HUES48 (cell line): ENCODE measurements at regions not wholly inside any gene's neighbourhood (a gene's known extent, or its start where the extent isn't known, plus 50 kb on each side); places are given as distances from the start of the nearest gene placed in this dataset.

Source experiments
- H3K27ac ChIP-seq: one replicate; pipeline ENCODE4 v1.7.0; 2013; ENCODE audit warnings: low read depth, low read length, inconsistent platforms
- H3K27me3 ChIP-seq: 2 replicates; pipeline ENCODE4 v1.6.1; 2013; ENCODE audit warnings: mild to moderate bottlenecking, low read length; ENCODE audit not compliant: control insufficient read depth, insufficient read depth
- H3K36me3 ChIP-seq: 2 replicates; pipeline ENCODE4 v1.6.1; 2013; ENCODE audit warnings: low read length; ENCODE audit not compliant: control insufficient read depth, insufficient read depth
- H3K4me1 ChIP-seq: 2 replicates; pipeline ENCODE4 v1.6.1; 2013; ENCODE audit warnings: mild to moderate bottlenecking, low read length; ENCODE audit not compliant: control insufficient read depth, insufficient read depth
- H3K4me3 ChIP-seq: 2 replicates; pipeline ENCODE4 v1.5.1; 2013; ENCODE audit warnings: mild to moderate bottlenecking, low read depth, low read length
- H3K9ac ChIP-seq: 2 replicates; pipeline ENCODE4 v1.6.1; 2013; ENCODE audit warnings: mild to moderate bottlenecking, low read depth, low read length, moderate library complexity
- H3K9me3 ChIP-seq: 2 replicates; pipeline ENCODE4 v1.6.1; 2013; ENCODE audit warnings: low read length; ENCODE audit not compliant: control insufficient read depth, insufficient read depth

DNA sequence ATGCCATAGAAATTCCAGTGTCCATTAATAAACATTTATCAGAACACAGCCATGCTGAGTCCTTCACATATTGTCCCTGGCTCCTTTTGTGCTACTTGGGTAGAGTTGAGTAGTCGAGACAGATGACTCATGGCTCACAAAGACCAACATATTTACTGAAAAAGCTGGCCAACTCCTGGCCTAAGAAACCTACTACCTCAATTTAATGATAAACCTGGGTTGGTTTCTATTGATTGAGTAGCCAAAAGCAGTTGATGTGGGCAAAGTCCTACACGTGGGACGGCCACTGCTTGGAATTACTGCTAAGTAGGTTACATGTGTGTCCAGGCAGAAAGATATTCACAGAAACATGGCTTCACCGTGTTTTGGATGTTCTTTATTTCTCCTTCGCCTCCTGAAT is 402.2 kb downstream of the NR2F2 start:
- no peaks in the 10 kb centered on the region for H3K4me1 ChIP-seq
- H3K4me3 ChIP-seq = no peak overlapping the region
- no peaks in the 10 kb centered on the region for H3K9me3 ChIP-seq
- H3K9ac ChIP-seq = no peak overlapping the region
- H3K27ac ChIP-seq = no peak overlapping the region
- H3K27me3 ChIP-seq = no peaks in the 10 kb centered on the region
- H3K36me3 ChIP-seq = no peaks in the 10 kb centered on the region

DNA sequence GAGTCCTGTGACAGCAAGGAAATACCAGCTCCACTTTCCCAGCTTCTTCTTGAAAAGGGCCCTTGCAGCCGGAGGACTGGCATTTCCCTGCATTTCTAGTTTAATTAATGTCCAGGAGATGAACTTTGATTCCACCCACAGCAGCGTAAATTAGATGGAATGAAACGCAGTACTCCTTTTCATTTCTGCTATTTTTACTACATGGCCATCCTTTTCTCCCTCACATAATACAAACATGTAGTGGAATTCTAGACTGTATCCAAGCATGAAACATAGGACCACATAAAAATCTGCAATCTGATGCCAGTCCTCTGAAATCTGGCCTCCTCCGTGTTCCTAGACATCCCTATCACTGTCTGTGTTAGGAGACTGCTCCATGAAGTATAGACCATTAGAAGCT is 403.2 kb downstream of the NR2F2 start:
- Histone ChIP-seq H3K9ac (no peak overlapping the region), H3K27ac (no peak overlapping the region), H3K27me3 (no peaks in the 10 kb centered on the region), H3K4me1 (no peaks in the 10 kb centered on the region), H3K9me3 (no peaks in the 10 kb centered on the region), H3K4me3 (no peak overlapping the region), H3K36me3 (no peaks in the 10 kb centered on the region)

DNA sequence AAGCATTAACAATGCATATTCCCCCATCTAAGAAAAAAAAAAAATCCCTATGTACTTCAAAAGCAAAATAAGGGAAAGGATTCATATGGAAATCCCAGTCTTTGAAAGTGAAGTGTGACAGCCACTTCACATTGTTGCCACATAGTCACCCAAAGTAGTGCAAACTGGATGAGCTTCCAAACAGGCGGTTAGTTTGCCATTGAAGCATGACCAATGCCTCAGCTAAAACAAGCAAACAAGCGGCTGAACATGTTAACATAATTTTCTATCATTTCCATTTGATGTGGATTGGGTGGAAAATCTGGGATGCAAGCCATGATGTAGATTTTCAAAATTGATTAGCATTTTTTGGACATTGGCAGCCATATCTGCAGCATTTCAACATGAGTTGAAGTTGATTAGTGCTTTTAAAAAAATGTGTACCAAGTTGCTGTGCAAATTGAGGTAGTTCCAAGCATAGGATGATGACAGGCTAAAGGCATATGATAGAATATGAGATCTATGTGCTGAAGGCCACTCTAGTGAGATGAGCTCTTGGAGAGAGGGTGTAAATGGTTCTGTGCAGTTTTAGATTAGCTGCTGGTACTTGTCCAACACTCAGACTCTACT is 405.2 kb downstream of the NR2F2 start:
- no peak overlapping the region for H3K27ac ChIP-seq
- H3K36me3 ChIP-seq = no peaks in the 10 kb centered on the region
- H3K9ac ChIP-seq = no peak overlapping the region
- H3K27me3 ChIP-seq = no peaks in the 10 kb centered on the region
- H3K4me3 ChIP-seq = no peak overlapping the region
- H3K9me3 ChIP-seq = no peaks in the 10 kb centered on the region
- H3K4me1 ChIP-seq = no peaks in the 10 kb centered on the region

DNA sequence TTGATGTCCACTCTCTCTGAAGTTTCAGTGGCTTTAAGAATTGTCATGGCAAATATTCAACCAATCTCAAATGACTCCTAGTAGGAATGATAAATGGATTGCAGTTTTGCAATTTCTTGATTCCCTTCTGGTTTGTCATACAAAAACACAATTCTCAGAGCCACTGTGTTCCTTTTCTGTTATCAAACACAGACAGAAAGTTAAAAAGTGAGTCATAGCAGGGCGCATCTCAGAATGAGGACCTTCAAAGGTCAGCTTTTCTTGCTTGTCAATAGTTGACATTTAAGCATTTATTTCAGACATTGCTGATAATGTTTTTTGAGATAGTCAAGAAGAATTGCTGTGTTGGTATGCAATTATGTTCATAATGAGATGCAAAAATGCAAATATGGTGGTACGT is 405.9 kb downstream of the NR2F2 start:
- H3K4me3 ChIP-seq = no peak overlapping the region
- no peaks in the 10 kb centered on the region for H3K4me1 ChIP-seq
- H3K9me3 ChIP-seq = no peaks in the 10 kb centered on the region
- H3K36me3 ChIP-seq = no peaks in the 10 kb centered on the region
- no peak overlapping the region for H3K9ac ChIP-seq
- H3K27me3 ChIP-seq = no peaks in the 10 kb centered on the region
- no peak overlapping the region for H3K27ac ChIP-seq

DNA sequence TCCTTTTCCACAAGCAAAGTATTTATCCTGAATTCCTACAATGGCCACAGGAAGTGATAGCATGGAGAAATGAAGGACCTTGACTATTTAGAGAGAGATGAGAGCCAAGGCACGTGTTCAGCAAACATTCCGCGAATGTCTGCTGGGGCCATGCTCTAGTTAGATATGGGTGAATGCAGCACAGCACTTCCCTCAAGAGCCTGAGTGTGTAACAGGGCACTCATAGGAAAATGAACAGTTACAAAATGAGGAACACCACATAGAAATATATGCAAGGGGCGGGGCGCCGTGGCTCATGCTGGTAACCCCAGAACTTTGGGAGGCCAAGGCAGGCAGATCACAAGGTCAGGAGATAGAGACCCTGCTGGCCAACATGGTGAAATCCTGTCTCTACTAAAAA is 406.9 kb downstream of the NR2F2 start:
- no peak overlapping the region for H3K4me3 ChIP-seq
- H3K9me3 ChIP-seq = no peaks in the 10 kb centered on the region
- H3K27ac ChIP-seq = no peak overlapping the region
- no peaks in the 10 kb centered on the region for H3K27me3 ChIP-seq
- H3K4me1 ChIP-seq = no peaks in the 10 kb centered on the region
- no peak overlapping the region for H3K9ac ChIP-seq
- H3K36me3 ChIP-seq = no peaks in the 10 kb centered on the region

DNA sequence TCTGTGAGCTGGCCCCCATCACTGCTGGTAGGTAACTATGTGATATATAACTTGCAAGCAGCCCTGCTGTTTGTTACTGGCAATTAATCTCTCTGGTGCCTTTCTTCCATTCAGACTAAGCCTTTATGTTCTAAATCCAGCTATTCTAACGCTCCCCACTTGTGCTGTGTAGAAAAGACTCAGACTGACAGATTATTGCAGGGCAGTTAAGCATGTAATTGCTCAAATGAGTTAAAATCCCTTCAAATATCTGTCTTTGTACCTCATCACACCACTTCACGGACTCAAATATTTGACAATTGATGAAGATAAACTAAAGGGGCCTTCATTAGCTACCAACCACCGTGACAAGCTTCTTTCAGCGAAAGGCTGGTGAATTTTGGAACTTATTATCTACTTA is 416.2 kb downstream of the NR2F2 start:
- no peaks in the 10 kb centered on the region for H3K36me3 ChIP-seq
- no peaks in the 10 kb centered on the region for H3K9me3 ChIP-seq
- no peak overlapping the region for H3K27ac ChIP-seq
- H3K4me1 ChIP-seq = no peaks in the 10 kb centered on the region
- no peak overlapping the region for H3K9ac ChIP-seq
- H3K4me3 ChIP-seq = no peak overlapping the region
- H3K27me3 ChIP-seq = no peaks in the 10 kb centered on the region

DNA sequence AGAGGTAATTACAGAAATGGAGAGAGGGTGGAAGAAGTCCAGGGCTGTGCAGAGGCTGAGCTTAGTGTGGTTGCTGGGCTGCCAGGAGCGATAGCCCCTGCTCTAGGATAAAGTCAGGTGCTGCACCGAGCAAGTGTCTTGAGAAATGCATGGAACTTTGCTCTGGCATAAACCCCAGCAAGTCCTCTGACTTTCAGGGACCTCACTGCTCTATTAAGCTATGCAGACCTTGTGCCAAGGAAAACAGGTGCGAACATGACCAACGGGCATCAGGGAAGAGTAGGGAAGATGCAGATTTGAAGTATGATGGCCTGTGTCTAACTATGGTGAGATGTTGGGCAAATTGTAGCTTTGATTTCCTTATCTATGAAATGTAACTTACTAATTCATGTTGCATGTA is 416.8 kb downstream of the NR2F2 start:
- Histone ChIP-seq H3K4me1 (no peaks in the 10 kb centered on the region), H3K36me3 (no peaks in the 10 kb centered on the region)

DNA sequence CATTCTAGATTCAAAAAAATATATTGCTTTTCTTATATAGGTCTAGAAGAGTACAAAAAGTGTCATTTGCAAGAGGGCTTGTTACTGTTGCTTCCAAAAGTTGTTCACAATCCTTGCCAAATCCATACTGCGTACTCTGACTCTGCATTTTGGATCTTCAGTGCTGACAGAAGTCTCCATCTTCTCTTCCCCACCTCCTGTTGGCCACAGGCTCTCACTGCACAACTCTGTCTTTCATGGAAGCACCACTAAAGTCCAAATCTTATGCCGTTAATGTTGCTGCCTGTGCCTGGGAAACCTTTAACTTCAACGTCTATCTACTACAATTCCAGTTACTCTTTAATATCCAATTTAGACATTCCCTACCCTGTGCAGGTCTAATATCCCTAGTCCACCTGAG is 419.9 kb downstream of the NR2F2 start:
- no peaks in the 10 kb centered on the region for H3K36me3 ChIP-seq
- H3K4me3 ChIP-seq = no peak overlapping the region
- H3K9me3 ChIP-seq = no peaks in the 10 kb centered on the region
- no peak overlapping the region for H3K9ac ChIP-seq
- H3K27me3 ChIP-seq = no peaks in the 10 kb centered on the region
- no peaks in the 10 kb centered on the region for H3K4me1 ChIP-seq
- H3K27ac ChIP-seq = no peak overlapping the region

More for the DNA sequence above, 416.8 kb downstream of the NR2F2 start:
- no peak overlapping the region for H3K4me3 ChIP-seq
- no peak overlapping the region for H3K9ac ChIP-seq
- H3K27me3 ChIP-seq = no peaks in the 10 kb centered on the region
- no peaks in the 10 kb centered on the region for H3K9me3 ChIP-seq
- H3K27ac ChIP-seq = no peak overlapping the region

DNA sequence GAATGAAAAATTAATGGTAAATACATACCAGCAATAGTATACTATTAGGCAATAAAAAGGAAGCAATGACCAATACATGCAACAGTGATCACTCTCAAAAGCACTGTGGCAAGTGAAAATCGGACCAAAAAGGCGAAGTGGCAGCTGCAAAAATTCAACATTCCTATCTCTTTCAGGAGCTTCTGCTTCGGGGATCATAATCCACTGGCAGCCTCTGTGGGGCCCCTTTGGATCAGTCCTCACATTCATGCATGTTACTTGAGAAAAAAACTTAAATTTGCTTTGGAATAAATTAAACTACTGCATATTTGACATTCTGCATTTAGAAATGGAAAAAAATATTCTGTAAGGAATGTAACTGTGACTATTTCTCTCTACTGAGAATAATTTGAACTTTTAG is 425.6 kb downstream of the NR2F2 start:
- no peak overlapping the region for H3K4me3 ChIP-seq
- no peaks in the 10 kb centered on the region for H3K36me3 ChIP-seq
- H3K27me3 ChIP-seq = no peaks in the 10 kb centered on the region
- H3K9ac ChIP-seq = no peak overlapping the region
- H3K9me3 ChIP-seq = no peaks in the 10 kb centered on the region
- H3K4me1 ChIP-seq = no peaks in the 10 kb centered on the region
- no peak overlapping the region for H3K27ac ChIP-seq

DNA sequence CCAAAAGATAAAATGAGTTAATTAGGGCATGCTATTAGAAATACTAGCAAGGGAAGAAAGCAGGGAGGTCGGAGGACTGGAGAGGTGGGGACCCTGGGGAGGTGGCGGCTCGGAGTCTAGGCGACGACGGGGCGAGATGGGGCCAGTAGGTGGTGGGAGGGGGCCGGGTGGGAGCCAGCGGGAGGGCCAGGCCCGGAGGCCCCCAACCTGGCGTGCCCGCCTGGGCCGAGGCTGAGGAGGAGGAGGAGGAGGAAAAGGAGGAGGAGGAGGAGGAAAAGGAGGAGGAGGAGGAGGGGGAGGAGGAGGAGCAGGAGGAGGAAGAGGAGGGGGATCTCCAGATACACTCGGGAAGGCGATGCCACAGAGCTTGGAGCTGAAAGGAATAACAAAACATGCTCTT is 426.2 kb downstream of the NR2F2 start:
- no peaks in the 10 kb centered on the region for H3K4me1 ChIP-seq
- no peak overlapping the region for H3K9ac ChIP-seq
- no peak overlapping the region for H3K4me3 ChIP-seq
- H3K27me3 ChIP-seq = no peaks in the 10 kb centered on the region
- H3K36me3 ChIP-seq = no peaks in the 10 kb centered on the region
- H3K9me3 ChIP-seq = no peaks in the 10 kb centered on the region
- no peak overlapping the region for H3K27ac ChIP-seq

DNA sequence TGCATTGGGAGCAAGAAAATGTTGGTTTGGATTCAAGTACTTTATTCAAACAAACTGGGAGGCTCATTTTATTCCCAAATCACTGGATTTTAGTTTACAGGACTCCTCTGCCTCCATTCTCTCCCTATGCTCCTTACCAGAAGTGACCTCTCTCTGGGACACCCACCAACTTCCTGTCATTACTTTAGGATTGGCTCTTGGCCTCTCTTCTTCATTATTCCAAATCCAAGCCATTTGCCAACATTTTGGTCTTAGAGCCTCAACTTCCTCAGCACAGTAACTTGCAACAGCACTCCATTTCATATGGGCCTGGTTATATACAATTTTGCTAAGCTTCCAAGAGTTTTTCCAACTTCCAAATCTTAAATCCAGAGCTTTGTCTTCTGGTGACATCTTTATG is 432.1 kb downstream of the NR2F2 start:
- no peak overlapping the region for H3K4me3 ChIP-seq
- H3K36me3 ChIP-seq = no peaks in the 10 kb centered on the region
- no peak overlapping the region for H3K27ac ChIP-seq
- no peaks in the 10 kb centered on the region for H3K27me3 ChIP-seq
- H3K4me1 ChIP-seq = no peaks in the 10 kb centered on the region
- no peak overlapping the region for H3K9ac ChIP-seq
- no peaks in the 10 kb centered on the region for H3K9me3 ChIP-seq

DNA sequence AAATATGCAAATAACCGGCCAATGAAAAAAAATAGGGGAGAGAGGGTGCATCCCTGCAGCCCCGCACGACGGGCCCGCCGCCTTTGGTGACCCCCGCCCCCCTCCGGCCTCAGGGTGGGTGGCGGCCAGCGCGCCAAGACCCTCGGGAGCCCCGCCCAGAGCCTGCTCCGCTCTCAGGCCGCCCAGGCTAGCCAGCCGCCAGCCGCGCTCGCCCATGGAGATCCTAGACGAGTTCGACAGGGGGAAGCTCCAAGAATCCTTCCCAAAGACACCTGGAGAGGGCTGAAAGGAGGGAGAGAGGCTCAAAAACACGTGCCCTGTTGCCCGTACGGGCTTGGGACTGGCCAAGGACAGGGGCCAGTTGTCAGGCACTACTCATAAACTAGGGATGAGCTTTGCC is 434.0 kb downstream of the NR2F2 start:
- H3K4me3 ChIP-seq = no peak overlapping the region
- no peaks in the 10 kb centered on the region for H3K9me3 ChIP-seq
- no peak overlapping the region for H3K27ac ChIP-seq
- H3K27me3 ChIP-seq = no peaks in the 10 kb centered on the region
- no peaks in the 10 kb centered on the region for H3K36me3 ChIP-seq
- H3K9ac ChIP-seq = no peak overlapping the region
- no peaks in the 10 kb centered on the region for H3K4me1 ChIP-seq
